DND-41 (cell line): ENCODE measurements at regions not wholly inside any gene's neighbourhood (a gene's known extent, or its start where the extent isn't known, plus 50 kb on each side); places are given as distances from the start of the nearest gene placed in this dataset.

Source experiments
- ATAC-seq: fragments of 200-7000 bp; cut with Tn5 transposase; 3 replicates; pipeline ENCODE4 v1.9.1; 2021; ENCODE audit warnings: low read depth; ENCODE audit not compliant: insufficient read depth
- DNase-seq: peaks from one replicate; pipeline ENCODE4 v3.0.0-alpha.2; 2020
- H2AFZ ChIP-seq: 2 replicates; pipeline ENCODE4 v1.6.0; 2012; ENCODE audit warnings: low read depth, low read length
- H3K27ac ChIP-seq: 2 replicates; pipeline ENCODE4 v1.5.1; 2012; ENCODE audit warnings: low read length, inconsistent platforms
- H3K27me3 ChIP-seq: fragments of 200-600 bp; sonication (generic); 2 replicates; pipeline ENCODE4 v1.6.0; 2012; ENCODE audit warnings: low read length, mild to moderate bottlenecking, inconsistent platforms; ENCODE audit not compliant: insufficient read depth, poor library complexity
- H3K36me3 ChIP-seq: 2 replicates; pipeline ENCODE4 v1.5.1; 2012; ENCODE audit warnings: low read length, inconsistent platforms; ENCODE audit not compliant: insufficient read depth
- H3K4me1 ChIP-seq: 2 replicates; pipeline ENCODE4 v1.5.1; 2012; ENCODE audit warnings: mild to moderate bottlenecking, low read length; ENCODE audit not compliant: insufficient read depth
- H3K4me2 ChIP-seq: 2 replicates; pipeline ENCODE4 v1.6.0; 2012; ENCODE audit warnings: mild to moderate bottlenecking, moderate library complexity, low read length, inconsistent platforms; ENCODE audit not compliant: insufficient read depth
- H3K4me3 ChIP-seq, 2 experiments: fragments of 200-600 bp in 1 of 2; shearing (Covaris generic) in 1 of 2; 2 replicates each; pipeline ENCODE4 v1.5.1; 2012 to 2016; ENCODE audit warnings: inconsistent platforms in 2 of 2, low read length in 2 of 2, mild to moderate bottlenecking in 2 of 2, low read depth in 1 of 2, moderate library complexity in 1 of 2
- H3K79me2 ChIP-seq: 2 replicates; pipeline ENCODE4 v1.6.0; 2012; ENCODE audit warnings: low read length, inconsistent platforms; ENCODE audit not compliant: insufficient read depth
- H3K9ac ChIP-seq: 2 replicates; pipeline ENCODE4 v1.6.0; 2012; ENCODE audit warnings: low read depth, mild to moderate bottlenecking, inconsistent platforms, low read length, moderate library complexity
- H3K9me3 ChIP-seq: 2 replicates; pipeline ENCODE4 v1.5.1; 2012; ENCODE audit warnings: low read length, moderate library complexity, mild to moderate bottlenecking, inconsistent platforms; ENCODE audit not compliant: insufficient read depth, severe bottlenecking
- H4K20me1 ChIP-seq: 2 replicates; pipeline ENCODE4 v1.6.0; 2012; ENCODE audit warnings: low read length; ENCODE audit not compliant: insufficient read depth
- EZH2 ChIP-seq: IDR thresholded peaks from 3 replicates; pipeline ENCODE4 v1.6.1; 2012; ENCODE audit warnings: borderline replicate concordance, low read depth, mild to moderate bottlenecking, moderate library complexity, low read length, inconsistent platforms; ENCODE audit not compliant: severe bottlenecking
- TF ChIP-seq, protein P1 (sequence below): IDR thresholded peaks from 2 replicates; pipeline ENCODE4 v1.5.1; 2012; ENCODE audit warnings: borderline replicate concordance, low read length, moderate library complexity, mild to moderate bottlenecking; ENCODE audit not compliant: poor library complexity, severe bottlenecking; ENCODE audit errors: extremely low read depth

DNA sequence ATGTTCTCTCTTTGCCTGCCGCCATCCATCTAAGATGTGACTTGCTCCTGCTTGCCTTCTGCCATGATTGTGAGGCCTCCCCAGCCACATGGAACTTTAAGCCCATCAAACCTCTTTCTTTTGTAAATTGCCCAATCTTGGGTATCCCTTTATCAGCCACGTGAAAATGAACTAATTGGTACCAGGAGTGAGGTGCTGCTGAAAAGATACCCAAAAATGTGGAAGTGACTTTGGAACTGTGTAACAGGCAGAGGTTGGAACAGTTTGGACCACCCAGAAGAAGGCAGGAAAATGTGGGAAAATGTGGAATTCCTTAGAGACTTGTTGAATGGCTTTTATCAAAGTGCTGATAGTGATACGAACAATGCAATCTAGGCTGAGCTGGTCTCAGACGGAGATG lies 694.9 kb downstream of the FRK start:
- Histone ChIP-seq H3K36me3 (no peaks in the 10 kb centered on the region), H3K4me3 (no peak overlapping the region), H3K27ac (no peak overlapping the region), H3K79me2 (no peaks in the 10 kb centered on the region), H3K27me3 (no peaks in the 10 kb centered on the region), H3K9me3 (no peaks in the 10 kb centered on the region), H2AFZ (no peak overlapping the region), H4K20me1 (no peaks in the 10 kb centered on the region), H3K9ac (no peak overlapping the region), H3K4me2 (no peak overlapping the region), H3K4me1 (no peaks in the 10 kb centered on the region)
- ATAC-seq: no peak
- DNase-seq: no peak
- TF ChIP-seq, protein P1, sequence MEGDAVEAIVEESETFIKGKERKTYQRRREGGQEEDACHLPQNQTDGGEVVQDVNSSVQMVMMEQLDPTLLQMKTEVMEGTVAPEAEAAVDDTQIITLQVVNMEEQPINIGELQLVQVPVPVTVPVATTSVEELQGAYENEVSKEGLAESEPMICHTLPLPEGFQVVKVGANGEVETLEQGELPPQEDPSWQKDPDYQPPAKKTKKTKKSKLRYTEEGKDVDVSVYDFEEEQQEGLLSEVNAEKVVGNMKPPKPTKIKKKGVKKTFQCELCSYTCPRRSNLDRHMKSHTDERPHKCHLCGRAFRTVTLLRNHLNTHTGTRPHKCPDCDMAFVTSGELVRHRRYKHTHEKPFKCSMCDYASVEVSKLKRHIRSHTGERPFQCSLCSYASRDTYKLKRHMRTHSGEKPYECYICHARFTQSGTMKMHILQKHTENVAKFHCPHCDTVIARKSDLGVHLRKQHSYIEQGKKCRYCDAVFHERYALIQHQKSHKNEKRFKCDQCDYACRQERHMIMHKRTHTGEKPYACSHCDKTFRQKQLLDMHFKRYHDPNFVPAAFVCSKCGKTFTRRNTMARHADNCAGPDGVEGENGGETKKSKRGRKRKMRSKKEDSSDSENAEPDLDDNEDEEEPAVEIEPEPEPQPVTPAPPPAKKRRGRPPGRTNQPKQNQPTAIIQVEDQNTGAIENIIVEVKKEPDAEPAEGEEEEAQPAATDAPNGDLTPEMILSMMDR: no peak
- no peak for TF ChIP-seq EZH2

DNA sequence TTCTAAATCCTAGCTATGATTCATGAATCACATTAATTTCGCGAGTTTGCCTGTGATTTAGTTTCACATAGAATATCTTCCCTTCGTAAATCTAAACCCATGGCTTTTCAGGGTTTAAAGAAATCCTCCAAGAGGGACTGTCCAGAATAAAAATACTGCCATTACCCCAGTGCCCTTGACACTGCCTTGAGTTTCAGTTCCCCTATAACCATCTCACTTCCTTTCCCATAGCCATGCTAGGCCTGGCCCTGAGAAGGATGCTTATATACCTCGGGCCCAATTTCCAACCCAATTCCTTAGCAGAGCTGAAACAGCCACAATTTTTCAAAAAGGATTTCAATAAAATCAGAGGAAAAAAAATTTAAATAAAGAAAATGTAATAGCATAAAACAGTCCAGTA lies 697.3 kb downstream of the FRK start:
- ATAC-seq: no peak
- no peaks in the 10 kb centered on the region for H3K36me3 ChIP-seq
- no peak overlapping the region for H3K9ac ChIP-seq
- H3K79me2 ChIP-seq: no peaks in the 10 kb centered on the region
- TF ChIP-seq, protein P1: no peak
- no peak for TF ChIP-seq EZH2
- H3K4me1 ChIP-seq: no peaks in the 10 kb centered on the region
- no peak overlapping the region for H3K4me2 ChIP-seq
- H3K9me3 ChIP-seq: no peaks in the 10 kb centered on the region
- H3K27ac ChIP-seq: no peak overlapping the region
- no peak for DNase-seq
- no peaks in the 10 kb centered on the region for H4K20me1 ChIP-seq
- H3K27me3 ChIP-seq: no peaks in the 10 kb centered on the region
- H2AFZ ChIP-seq: no peak overlapping the region
- no peak overlapping the region for H3K4me3 ChIP-seq

DNA sequence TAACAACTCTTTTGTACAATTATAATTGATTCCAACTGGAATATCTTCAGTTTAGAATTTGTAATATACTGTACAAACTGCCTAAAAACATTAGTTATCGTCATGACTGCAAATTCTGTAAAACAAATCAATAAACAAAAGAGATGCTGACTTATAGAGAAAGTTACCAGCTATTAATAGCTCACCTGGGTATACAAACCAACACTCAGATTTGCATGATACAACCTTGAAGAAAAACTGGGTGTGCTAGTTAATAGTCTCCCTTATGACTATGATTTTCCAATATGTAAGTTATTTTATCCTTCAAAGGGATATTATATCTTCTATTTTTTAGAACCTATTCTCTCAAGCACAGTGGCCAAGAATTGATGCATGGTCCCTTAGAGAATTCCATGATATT lies 698.5 kb downstream of the FRK start:
- TF ChIP-seq, protein P1: no peak
- no peak for TF ChIP-seq EZH2
- H4K20me1 ChIP-seq: no peaks in the 10 kb centered on the region
- H3K27me3 ChIP-seq: no peaks in the 10 kb centered on the region
- no peak overlapping the region for H3K27ac ChIP-seq
- no peaks in the 10 kb centered on the region for H3K79me2 ChIP-seq
- H3K4me3 ChIP-seq: no peak overlapping the region
- no peaks in the 10 kb centered on the region for H3K9me3 ChIP-seq
- no peak for DNase-seq
- H3K4me2 ChIP-seq: no peak overlapping the region
- H3K4me1 ChIP-seq: no peaks in the 10 kb centered on the region
- no peaks in the 10 kb centered on the region for H3K36me3 ChIP-seq
- no peak for ATAC-seq
- H2AFZ ChIP-seq: no peak overlapping the region
- no peak overlapping the region for H3K9ac ChIP-seq

DNA sequence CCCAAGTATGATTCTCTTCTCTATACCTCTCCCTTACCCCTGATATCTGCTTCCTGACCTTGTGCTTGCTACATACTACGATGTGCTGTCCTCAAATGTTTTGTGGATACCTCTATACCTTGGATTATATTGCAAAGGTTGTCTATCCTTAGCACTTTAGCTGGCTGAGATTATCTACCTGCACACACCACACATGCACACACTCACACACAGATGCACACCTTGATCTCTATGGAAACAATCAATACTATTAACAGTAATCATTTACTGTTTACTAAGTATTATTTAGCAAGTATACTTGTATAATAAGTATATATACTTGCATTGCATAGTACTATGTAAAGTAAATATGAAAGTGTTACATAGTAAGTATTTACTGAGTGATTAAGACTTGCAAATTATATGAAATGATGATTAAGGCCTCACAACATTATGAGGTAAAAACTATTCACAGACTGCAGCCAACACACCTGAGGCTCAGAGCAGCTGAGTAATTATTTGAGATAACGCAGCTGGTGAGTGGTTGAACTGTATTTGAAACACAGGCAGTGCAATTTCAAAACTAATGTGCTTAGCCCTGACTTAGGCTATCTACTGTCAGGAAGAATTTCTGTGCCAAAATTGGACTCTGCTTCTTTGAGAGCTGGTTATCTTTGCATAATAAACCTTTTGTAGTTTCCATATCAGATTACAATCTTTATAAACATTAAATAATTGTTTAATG lies 699.9 kb downstream of the FRK start:
- ATAC-seq: no peak
- no peak overlapping the region for H3K9ac ChIP-seq
- H3K27ac ChIP-seq: no peak overlapping the region
- H3K79me2 ChIP-seq: no peaks in the 10 kb centered on the region
- TF ChIP-seq, protein P1: no peak
- no peak for TF ChIP-seq EZH2
- H2AFZ ChIP-seq: no peak overlapping the region
- H3K4me2 ChIP-seq: no peak overlapping the region
- no peaks in the 10 kb centered on the region for H4K20me1 ChIP-seq
- H3K9me3 ChIP-seq: no peaks in the 10 kb centered on the region
- no peaks in the 10 kb centered on the region for H3K27me3 ChIP-seq
- H3K36me3 ChIP-seq: no peaks in the 10 kb centered on the region
- DNase-seq: no peak
- no peaks in the 10 kb centered on the region for H3K4me1 ChIP-seq
- H3K4me3 ChIP-seq: no peak overlapping the region
